ENCODE measurements at regions not wholly inside any gene's neighbourhood (a gene's known extent, or its start where the extent isn't known, plus 50 kb on each side); places are given as distances from the start of the nearest gene placed in this dataset.

GRCh38 chr22:48523091-48523490, 1304.6 kb downstream of the BRD1 start:
- Histone ChIP-seq H3K27ac (ENCODE audit: extremely low read length, insufficient read depth, low read length) (no peak overlapping the region), H3K36me3 (replicated peaks in 1 of 2; ENCODE audit: control insufficient read depth in 1 of 2, insufficient read depth in 2 of 2, low read length in 2 of 2) (no peaks in the 10 kb centered on the region), H3K4me2 (ENCODE audit: low read depth, low read length) (no peak overlapping the region), H3K4me1 (ENCODE audit: insufficient read depth, low read length) (no peaks in the 10 kb centered on the region), H2AFZ (ENCODE audit: low read length) (no peak overlapping the region), H3K9me3 (ENCODE audit: low read length) (no peaks in the 10 kb centered on the region), H3K27me3 (ENCODE audit: control insufficient read depth in 1 of 2, insufficient read depth in 2 of 2, low read length in 2 of 2) (peaks cover 14 to 85% of the 10 kb centered on the region in 2 experiments), H3K9ac (ENCODE audit: insufficient read depth, low read depth, low read length) (no peak overlapping the region), H3K79me2 (ENCODE audit: insufficient read depth, low read length) (no peaks in the 10 kb centered on the region), H3K4me3 (replicated peaks in 1 of 3; ENCODE audit: insufficient read depth in 1 of 3, low read depth in 2 of 3, low read length in 3 of 3) (no peak overlapping the region), H4K20me1 (ENCODE audit: insufficient read depth, low read length) (no peaks in the 10 kb centered on the region)
- ChIA-PET POLR2A (no interaction called here), CTCF (ENCODE audit: low intra/inter-chr PET ratio, low total read pairs) (no interaction called here)
- DNase-seq (ENCODE audit: low spot score) (no peak), FAIRE-seq (no peak), ATAC-seq (no peak)
- TF ChIP-seq GTF2F1 (IDR thresholded peaks at IDR 0.05; ENCODE audit: low read length) (no peak), MAFK (conservative IDR thresholded peaks at IDR 0.05 in 1 of 2, IDR thresholded peaks at IDR 0.05 in 1 of 2; ENCODE audit: low read length in 2 of 2) (peak in 1 of 2 experiments; percentile 32; a peak in 2 of 4 replicates), YEATS4 (CRISPR knock-in tag; IDR thresholded peaks at IDR 0.05; ENCODE audit: borderline replicate concordance) (no peak), HNRNPUL1 (IDR thresholded peaks at IDR 0.05; ENCODE audit: low read depth, low read length) (no peak)
- in situ Hi-C loops (cut with HindIII; ENCODE audit: extremely low pct_ligation_motif_present, low pct_unique_long_range_greater_than_20kb) = no loop called here
- WGBS (ENCODE audit: low lambda C conversion rate) = 50% methylated on average over 2 of the region's 19 CpGs
- BruUV-seq (replicated peaks) = no TSS peak
- intact Hi-C loops (cut with micrococcal nuclease; ENCODE audit: unreplicated experiment) = no loop called here

- CTCF ChIA-PET (ENCODE audit: low intra/inter-chr PET ratio, low total read pairs) = no interaction called here
- FAIRE-seq = no peak
- TF ChIP-seq HMGXB4 (CRISPR knock-in tag; IDR thresholded peaks at IDR 0.05; ENCODE audit: borderline replicate concordance in 1 of 2, low read depth in 1 of 2) = no peak
- no peak for TF ChIP-seq FOXJ3 (CRISPR knock-in tag; IDR thresholded peaks at IDR 0.05; ENCODE audit: borderline replicate concordance)
- no peak for TF ChIP-seq MED13 (CRISPR knock-in tag; IDR thresholded peaks at IDR 0.05)
- TF ChIP-seq ATF4 (CRISPR knock-in tag; IDR thresholded peaks at IDR 0.05) = no peak
Observed at GRCh38 chr22:48522271-48522670, 1305.4 kb downstream of the BRD1 start.

More at GRCh38 chr22:48522271-48522670, 1305.4 kb downstream of the BRD1 start:
- no CpG with 5 or more reads among the region's 14 CpGs for WGBS (ENCODE audit: low lambda C conversion rate)
- Histone ChIP-seq H3K27me3 (ENCODE audit: control insufficient read depth in 1 of 2, insufficient read depth in 2 of 2, low read length in 2 of 2) (peaks cover 14 to 81% of the 10 kb centered on the region in 2 experiments), H2AFZ (ENCODE audit: low read length) (no peak overlapping the region), H3K27ac (ENCODE audit: extremely low read length, insufficient read depth, low read length) (no peak overlapping the region), H4K20me1 (ENCODE audit: insufficient read depth, low read length) (no peaks in the 10 kb centered on the region), H3K4me2 (ENCODE audit: low read depth, low read length) (no peak overlapping the region), H3K4me3 (replicated peaks in 1 of 3; ENCODE audit: insufficient read depth in 1 of 3, low read depth in 2 of 3, low read length in 3 of 3) (no peak overlapping the region), H3K36me3 (replicated peaks in 1 of 2; ENCODE audit: control insufficient read depth in 1 of 2, insufficient read depth in 2 of 2, low read length in 2 of 2) (no peaks in the 10 kb centered on the region), H3K9me3 (ENCODE audit: low read length) (no peaks in the 10 kb centered on the region), H3K79me2 (ENCODE audit: insufficient read depth, low read length) (no peaks in the 10 kb centered on the region), H3K9ac (ENCODE audit: insufficient read depth, low read depth, low read length) (no peak overlapping the region), H3K4me1 (ENCODE audit: insufficient read depth, low read length) (no peaks in the 10 kb centered on the region)
- intact Hi-C loops (cut with micrococcal nuclease; ENCODE audit: unreplicated experiment) (no loop called here), in situ Hi-C loops (cut with HindIII; ENCODE audit: extremely low pct_ligation_motif_present, low pct_unique_long_range_greater_than_20kb) (no loop called here)
- no TSS peak for BruUV-seq (replicated peaks)
- ATAC-seq = no peak
- POLR2A ChIA-PET = no interaction called here
- no peak for DNase-seq (ENCODE audit: low spot score)

Data from HepG2 (cell line).